K562 (cell line): ENCODE measurements at regions not wholly inside any gene's neighbourhood (a gene's known extent, or its start where the extent isn't known, plus 50 kb on each side); places are given as distances from the start of the nearest gene placed in this dataset.

ENCODE experiments used
- ATAC-seq: fragments of 200-7000 bp; cut with Tn5 transposase; 3 replicates; pipeline ENCODE4 v1.9.1; 2020; ENCODE audit warnings: moderate library complexity
- BruUV-seq: library from RNA; stranded (reverse); fragments of 400-500 nt; replicated peaks from 2 replicates; lab custom pipeline; 2021; lab: Mats Ljungman, UMichigan
- CTCF ChIA-PET: fragments of 300-600 bp; formaldehyde crosslinking; extraction: SDS; loops from one replicate; lab custom pipeline; 2021; ENCODE audit warnings: low intra/inter-chr PET ratio; lab: Yijun Ruan, JAX
- POLR2A ChIA-PET: fragments of 300-600, 350-650 bp; sonication (Branson Sonifier 250); formaldehyde crosslinking; extraction: SDS; loops from one replicate; lab custom pipeline; 2021; ENCODE audit warnings: antibody characterized with exemption, inconsistent platforms; lab: Yijun Ruan, JAX
- DNase-seq, 4 experiments: peaks; one replicate each; pipeline versions ENCODE4 v3.0.0 to v3.0.0-alpha.2; 2011 to 2018; ENCODE audit warnings: low spot score in 3 of 4, mixed read lengths in 3 of 4; ENCODE audit errors: extremely low read depth in 1 of 4
- FAIRE-seq: peaks from 2 replicates; lab custom pipeline; 2011; peaks lifted over from hg19 to GRCh38; lab: Jason Lieb, UNC
- H2AFZ ChIP-seq: 2 replicates; pipeline ENCODE4 v1.6.0; 2011; ENCODE audit warnings: low read depth, low read length, control low read depth, inconsistent platforms
- H3K27ac ChIP-seq: fragments of 200-600 bp; 3 replicates; pipeline ENCODE4 v1.8.0; 2011; ENCODE audit warnings: low read depth, mild to moderate bottlenecking, control low read depth, inconsistent platforms, low read length, moderate library complexity, mixed read lengths; ENCODE audit errors: extremely low read depth
- H3K27me3 ChIP-seq, 2 experiments: fragments of 300-600 bp in 1 of 2; 2 replicates in 1 of 2; 3 replicates in 1 of 2; pipeline versions ENCODE4 v1.6.0 to v1.8.0; 2011; ENCODE audit warnings: inconsistent platforms in 2 of 2, low read length in 2 of 2, mild to moderate bottlenecking in 1 of 2, mixed read lengths in 1 of 2, moderate library complexity in 1 of 2; ENCODE audit not compliant: control insufficient read depth in 2 of 2, insufficient read depth in 2 of 2
- H3K36me3 ChIP-seq: fragments of 300-600 bp; 3 replicates; pipeline ENCODE4 v1.8.0; 2011; ENCODE audit warnings: mild to moderate bottlenecking, low read length, inconsistent platforms; ENCODE audit not compliant: control insufficient read depth, insufficient read depth
- H3K4me1 ChIP-seq, 2 experiments: fragments of 200-600 bp in 1 of 2; replicated peaks in 1 of 2; 2 replicates in 1 of 2; 3 replicates in 1 of 2; pipeline versions ENCODE4 v1.5.1 to v1.8.0; 2011; ENCODE audit warnings: inconsistent platforms in 2 of 2, low read length in 2 of 2, mild to moderate bottlenecking in 1 of 2, mixed read lengths in 1 of 2, moderate library complexity in 1 of 2; ENCODE audit not compliant: control insufficient read depth in 2 of 2, insufficient read depth in 2 of 2
- H3K4me2 ChIP-seq: 2 replicates; pipeline ENCODE4 v1.6.1; 2011; ENCODE audit warnings: low read length, control low read depth, inconsistent platforms, mixed read lengths; ENCODE audit not compliant: insufficient read depth
- H3K4me3 ChIP-seq: fragments of 200-600 bp; sonication (generic), shearing (Covaris generic); 2 replicates; pipeline ENCODE4 v1.5.1; 2016; ENCODE audit warnings: control low read depth, inconsistent platforms
- H3K79me2 ChIP-seq: fragments of 200-600 bp; 3 replicates; pipeline ENCODE4 v1.8.0; 2011; ENCODE audit warnings: low read length, inconsistent platforms; ENCODE audit not compliant: control insufficient read depth, insufficient read depth
- H3K9ac ChIP-seq, 2 experiments: 2 replicates each; pipeline versions ENCODE4 v1.6.0 to v1.6.1; 2011; ENCODE audit warnings: low read depth in 2 of 2, low read length in 2 of 2, control low read depth in 1 of 2, inconsistent platforms in 1 of 2, mild to moderate bottlenecking in 1 of 2, mixed read lengths in 1 of 2; ENCODE audit not compliant: insufficient read depth in 1 of 2
- H3K9me1 ChIP-seq: one replicate; pipeline ENCODE4 v1.6.0; 2011; ENCODE audit warnings: inconsistent platforms, mild to moderate bottlenecking, low read length, moderate library complexity; ENCODE audit not compliant: control insufficient read depth, insufficient read depth
- H3K9me3 ChIP-seq: replicated peaks from 2 replicates; pipeline ENCODE4 v1.5.1; 2011; ENCODE audit warnings: low read depth, low read length, inconsistent platforms; ENCODE audit not compliant: control insufficient read depth, insufficient read depth
- H4K20me1 ChIP-seq: replicated peaks from 2 replicates; pipeline ENCODE4 v1.6.1; 2011; ENCODE audit warnings: low read length, inconsistent platforms, mixed read lengths; ENCODE audit not compliant: control insufficient read depth, insufficient read depth
- EP400 ChIP-seq: fragments of 450-650 bp; IDR thresholded peaks from 2 replicates; pipeline ENCODE4 v1.6.1; 2017; ENCODE audit warnings: antibody characterized with exemption, mild to moderate bottlenecking, moderate library complexity
- FOS ChIP-seq: IDR thresholded peaks from 3 replicates; pipeline ENCODE4 v1.6.1; 2011; ENCODE audit not compliant: insufficient read length; ENCODE audit errors: extremely low read depth
- FOXJ3 ChIP-seq: sonication (generic); formaldehyde crosslinking; IDR thresholded peaks from 2 replicates; pipeline ENCODE4 v1.4.0; 2020; ENCODE audit warnings: mild to moderate bottlenecking, missing genetic modification reagents
- GTF2E2 ChIP-seq: fragments of 200-800 bp; sonication (Bioruptor generic); IDR thresholded peaks from 2 replicates; pipeline ENCODE4 v1.6.1; 2016; ENCODE audit warnings: missing genetic modification characterization, missing compliant biosample characterization
- GTF2F1 ChIP-seq: IDR thresholded peaks from 2 replicates; pipeline ENCODE4 v1.6.1; 2011; ENCODE audit warnings: low read depth, low read length, improper control_type of control experiment
- NCOA6 ChIP-seq: fragments of 450-650 bp; IDR thresholded peaks from 2 replicates; pipeline ENCODE4 v1.6.1; 2017; ENCODE audit warnings: mild to moderate bottlenecking
- NFRKB ChIP-seq: fragments of 450-650 bp; IDR thresholded peaks from 2 replicates; pipeline ENCODE4 v1.6.1; 2016; ENCODE audit warnings: low read depth
- PCBP1 ChIP-seq: fragments of 200-400 bp; formaldehyde crosslinking; IDR thresholded peaks from 2 replicates; pipeline ENCODE4 v1.6.1; 2018; ENCODE audit warnings: mild to moderate bottlenecking, low read depth, low read length; ENCODE audit not compliant: poor library complexity, severe bottlenecking
- PRPF4 ChIP-seq: fragments of 200-400 bp; formaldehyde crosslinking; IDR thresholded peaks from one replicate; pipeline ENCODE4 v1.6.1; 2017; ENCODE audit warnings: low read length, low read depth, mild to moderate bottlenecking; ENCODE audit not compliant: insufficient read depth, poor library complexity, severe bottlenecking
- RBFOX2 ChIP-seq: fragments of 200-400 bp; formaldehyde crosslinking; IDR thresholded peaks from 2 replicates; pipeline ENCODE4 v1.6.1; 2017; ENCODE audit warnings: low read depth, mild to moderate bottlenecking, low read length, moderate library complexity
- RBM25 ChIP-seq: fragments of 200-400 bp; formaldehyde crosslinking; IDR thresholded peaks from 2 replicates; pipeline ENCODE4 v1.6.1; 2018; ENCODE audit warnings: low read length, low read depth, moderate library complexity; ENCODE audit not compliant: severe bottlenecking
- SREBF2 ChIP-seq: sonication (generic); formaldehyde crosslinking; IDR thresholded peaks from 2 replicates; pipeline ENCODE4 v1.4.0; 2020; ENCODE audit warnings: mild to moderate bottlenecking, missing genetic modification reagents
- TFE3 ChIP-seq: fragments of 450-650 bp; formaldehyde crosslinking; IDR thresholded peaks from 2 replicates; pipeline ENCODE4 v1.4.0; 2020; ENCODE audit warnings: mild to moderate bottlenecking, mixed read lengths
- YY1 ChIP-seq, 3 experiments: IDR thresholded peaks; 2 replicates each; pipeline ENCODE4 v1.6.1; 2011; ENCODE audit warnings: low read length in 2 of 3, mild to moderate bottlenecking in 2 of 3, moderate library complexity in 2 of 3, borderline replicate concordance in 1 of 3, control low read depth in 1 of 3, low read depth in 1 of 3; ENCODE audit not compliant: insufficient read depth in 3 of 3, insufficient replicate concordance in 2 of 3, control insufficient read depth in 1 of 3, insufficient read length in 1 of 3; ENCODE audit errors: extremely low read depth in 1 of 3
- ZNF431 ChIP-seq: sonication (generic); formaldehyde crosslinking; IDR thresholded peaks from 2 replicates; pipeline ENCODE4 v1.8.0; 2022; ENCODE audit warnings: mild to moderate bottlenecking, missing genetic modification reagents
- in situ Hi-C: fragments of 300-500 bp; cut with MboI; formaldehyde crosslinking; loops from 4 replicates; pipeline ENCODE4 v1.15.0; 2018; ENCODE audit warnings: inconsistent platforms, mixed read lengths
- intact Hi-C: fragments of 100-400 bp; cut with micrococcal nuclease; formaldehyde crosslinking; loops from 2 replicates; pipeline ENCODE4 v1.14.2; 2022
- TF ChIP-seq, protein P1 (sequence below): fragments of 450-650 bp; IDR thresholded peaks from 2 replicates; pipeline ENCODE4 v1.6.1; 2018; ENCODE audit not compliant: partially characterized antibody

DNA sequence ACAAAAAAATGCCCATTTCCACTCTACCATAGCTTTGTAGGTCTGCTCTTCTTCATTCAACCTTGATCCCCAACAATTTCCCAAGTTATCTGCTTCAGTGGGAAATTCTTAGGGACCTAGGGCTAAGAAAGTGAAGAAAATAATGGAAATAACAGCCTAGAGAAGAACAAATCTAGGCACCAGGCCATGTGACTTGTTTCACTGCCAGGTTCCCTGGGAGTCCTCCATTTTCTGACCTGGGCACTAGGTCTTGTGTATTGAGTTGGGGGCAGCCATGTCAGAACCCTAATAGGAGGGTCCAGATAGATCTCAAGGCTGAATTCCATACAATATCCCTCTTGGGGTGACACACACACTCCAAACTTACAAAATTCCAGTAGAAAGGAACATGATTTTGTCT is 194.6 kb upstream of the STK26 start:
- intact Hi-C loops, result loop anchor here (1.0 kb wide), 1 partner anchor 390 kb away; no protein-coding TSS in a partner anchor
- Histone ChIP-seq H3K9ac (peak overlapping the region; percentile 19 to 80), H2AFZ (peak overlapping the region; percentile 64), H3K9me3 (no peaks in the 10 kb centered on the region), H3K36me3 (peaks cover 40% of the 10 kb centered on the region), H4K20me1 (no peaks in the 10 kb centered on the region), H3K4me3 (peak overlapping the region; percentile 53), H3K4me1 (peaks cover 0 to 12% of the 10 kb centered on the region in 2 experiments; a peak in 2 of 5 replicates), H3K9me1 (no peaks in the 10 kb centered on the region), H3K27me3 (no peaks in the 10 kb centered on the region), H3K27ac (peak overlapping the region; percentile 70), H3K79me2 (peaks cover 66% of the 10 kb centered on the region), H3K4me2 (peak overlapping the region; percentile 89)
- TF ChIP-seq GTF2E2 (tag) (no peak), PRPF4 (no peak), FOS (no peak), GTF2F1 (no peak), EP400 (0 out of 2 replicates have a peak, but pooled peaks have one; percentile 31), RBFOX2 (no peak), PCBP1 (no peak), NCOA6 (no peak), FOXJ3 (no peak), SREBF2 (CRISPR knock-in tag) (no peak), ZNF431 (no peak), YY1 (IDR thresholded peaks at IDR 0.05; ENCODE audit: borderline replicate concordance in 1 of 3, control insufficient read depth in 1 of 3, extremely low read depth in 1 of 3, insufficient read depth in 3 of 3, insufficient read length in 1 of 3, insufficient replicate concordance in 2 of 3, low read depth in 1 of 3, low read length in 2 of 3) (peak in 1 of 3 experiments; percentile 89), TFE3 (CRISPR knock-in tag) (no peak), NFRKB (0 out of 2 replicates have a peak, but pooled peaks have one; percentile 23), RBM25 (no peak)
- TF ChIP-seq, protein P1, sequence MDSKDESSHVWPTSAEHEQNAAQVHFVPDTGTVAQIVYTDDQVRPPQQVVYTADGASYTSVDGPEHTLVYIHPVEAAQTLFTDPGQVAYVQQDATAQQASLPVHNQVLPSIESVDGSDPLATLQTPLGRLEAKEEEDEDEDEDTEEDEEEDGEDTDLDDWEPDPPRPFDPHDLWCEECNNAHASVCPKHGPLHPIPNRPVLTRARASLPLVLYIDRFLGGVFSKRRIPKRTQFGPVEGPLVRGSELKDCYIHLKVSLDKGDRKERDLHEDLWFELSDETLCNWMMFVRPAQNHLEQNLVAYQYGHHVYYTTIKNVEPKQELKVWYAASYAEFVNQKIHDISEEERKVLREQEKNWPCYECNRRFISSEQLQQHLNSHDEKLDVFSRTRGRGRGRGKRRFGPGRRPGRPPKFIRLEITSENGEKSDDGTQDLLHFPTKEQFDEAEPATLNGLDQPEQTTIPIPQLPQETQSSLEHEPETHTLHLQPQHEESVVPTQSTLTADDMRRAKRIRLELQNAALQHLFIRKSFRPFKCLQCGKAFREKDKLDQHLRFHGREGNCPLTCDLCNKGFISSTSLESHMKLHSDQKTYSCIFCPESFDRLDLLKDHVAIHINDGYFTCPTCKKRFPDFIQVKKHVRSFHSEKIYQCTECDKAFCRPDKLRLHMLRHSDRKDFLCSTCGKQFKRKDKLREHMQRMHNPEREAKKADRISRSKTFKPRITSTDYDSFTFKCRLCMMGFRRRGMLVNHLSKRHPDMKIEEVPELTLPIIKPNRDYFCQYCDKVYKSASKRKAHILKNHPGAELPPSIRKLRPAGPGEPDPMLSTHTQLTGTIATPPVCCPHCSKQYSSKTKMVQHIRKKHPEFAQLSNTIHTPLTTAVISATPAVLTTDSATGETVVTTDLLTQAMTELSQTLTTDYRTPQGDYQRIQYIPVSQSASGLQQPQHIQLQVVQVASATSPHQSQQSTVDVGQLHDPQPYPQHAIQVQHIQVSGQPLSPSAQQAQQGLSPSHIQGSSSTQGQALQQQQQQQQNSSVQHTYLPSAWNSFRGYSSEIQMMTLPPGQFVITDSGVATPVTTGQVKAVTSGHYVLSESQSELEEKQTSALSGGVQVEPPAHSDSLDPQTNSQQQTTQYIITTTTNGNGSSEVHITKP, result no peak
- ATAC-seq, result peak; percentile 27
- ChIA-PET CTCF (interaction anchor here (1.2 kb wide), 1 partner anchor 784 kb away, joined by 3 read pairs; no protein-coding TSS in a partner anchor), POLR2A (interaction anchor here (0.6 kb wide), 1 partner anchor 391 kb away, joined by 3 read pairs; the partner anchor contains the start of gene RAP2C)
- BruUV-seq, result no TSS peak
- DNase-seq, result peak in 1 of 4 experiments; percentile 33
- no peak for FAIRE-seq
- in situ Hi-C loops, result loop anchor here (25.0 kb wide), 1 partner anchor 634 kb away; no protein-coding TSS in a partner anchor
